ENCODE measurements at regions not wholly inside any gene's neighbourhood (a gene's known extent, or its start where the extent isn't known, plus 50 kb on each side); places are given as distances from the start of the nearest gene placed in this dataset.

GRCh38 chr13:87035526-87035925 is 635.6 kb upstream of the SLITRK5 start:
- TF ChIP-seq CTCF (IDR thresholded peaks at IDR 0.05; ENCODE audit: low read depth, low read length) (no peak), POLR2A (IDR thresholded peaks at IDR 0.05; ENCODE audit: extremely low read depth, insufficient read length) (no peak), MAX (IDR thresholded peaks at IDR 0.05; ENCODE audit: low read depth, low read length) (no peak), MYC (IDR thresholded peaks at IDR 0.05; ENCODE audit: low read depth, low read length) (no peak)
- no peak overlapping the region for H3K4me3 ChIP-seq (ENCODE audit: low read depth, low read length)
- DNase-seq (ENCODE audit: low read depth) = no peak

GRCh38 chr13:87042946-87043345 is 628.2 kb upstream of the SLITRK5 start:
- H3K4me3 ChIP-seq (ENCODE audit: low read depth, low read length) = no peak overlapping the region
- no peak for DNase-seq (ENCODE audit: low read depth)
- TF ChIP-seq CTCF (IDR thresholded peaks at IDR 0.05; ENCODE audit: low read depth, low read length) (no peak), MAX (IDR thresholded peaks at IDR 0.05; ENCODE audit: low read depth, low read length) (no peak), MYC (IDR thresholded peaks at IDR 0.05; ENCODE audit: low read depth, low read length) (no peak), POLR2A (IDR thresholded peaks at IDR 0.05; ENCODE audit: extremely low read depth, insufficient read length) (no peak)

GRCh38 chr13:87052731-87053130 is 618.4 kb upstream of the SLITRK5 start:
- no peak overlapping the region for H3K4me3 ChIP-seq (ENCODE audit: low read depth, low read length)
- no peak for TF ChIP-seq MAX (IDR thresholded peaks at IDR 0.05; ENCODE audit: low read depth, low read length)
- no peak for TF ChIP-seq MYC (IDR thresholded peaks at IDR 0.05; ENCODE audit: low read depth, low read length)
- TF ChIP-seq CTCF (IDR thresholded peaks at IDR 0.05; ENCODE audit: low read depth, low read length) = no peak
- no peak for TF ChIP-seq POLR2A (IDR thresholded peaks at IDR 0.05; ENCODE audit: extremely low read depth, insufficient read length)
- DNase-seq (ENCODE audit: low read depth) = no peak

- no peak overlapping the region for H3K4me3 ChIP-seq (ENCODE audit: low read depth, low read length)
- no peak for DNase-seq (ENCODE audit: low read depth)
- TF ChIP-seq MYC (IDR thresholded peaks at IDR 0.05; ENCODE audit: low read depth, low read length) (no peak), MAX (IDR thresholded peaks at IDR 0.05; ENCODE audit: low read depth, low read length) (no peak), CTCF (IDR thresholded peaks at IDR 0.05; ENCODE audit: low read depth, low read length) (no peak), POLR2A (IDR thresholded peaks at IDR 0.05; ENCODE audit: extremely low read depth, insufficient read length) (no peak)
Measured at GRCh38 chr13:87057807-87058520, 613.2 kb upstream of the SLITRK5 start.

- no peak overlapping the region for H3K4me3 ChIP-seq (ENCODE audit: low read depth, low read length)
- no peak for DNase-seq (ENCODE audit: low read depth)
- no peak for TF ChIP-seq MAX (IDR thresholded peaks at IDR 0.05; ENCODE audit: low read depth, low read length)
- TF ChIP-seq POLR2A (IDR thresholded peaks at IDR 0.05; ENCODE audit: extremely low read depth, insufficient read length) = no peak
- no peak for TF ChIP-seq CTCF (IDR thresholded peaks at IDR 0.05; ENCODE audit: low read depth, low read length)
- no peak for TF ChIP-seq MYC (IDR thresholded peaks at IDR 0.05; ENCODE audit: low read depth, low read length)
Measured at GRCh38 chr13:87058786-87059329, 612.3 kb upstream of the SLITRK5 start.
